HFFc6 (cell line): ENCODE measurements at regions not wholly inside any gene's neighbourhood (a gene's known extent, or its start where the extent isn't known, plus 50 kb on each side); places are given as distances from the start of the nearest gene placed in this dataset.

Source experiments
- DNase-seq: peaks from one replicate; pipeline ENCODE4 v3.0.0-alpha.2; 2018
- H3K27ac Mint-ChIP-seq: 2 replicates; pipeline ENCODE4 v1.8.0; 2020; ENCODE audit warnings: mild to moderate bottlenecking, mixed read lengths
- H3K27me3 Mint-ChIP-seq: 2 replicates; pipeline ENCODE4 v1.8.0; 2021; ENCODE audit warnings: mild to moderate bottlenecking, moderate library complexity, mixed read lengths; ENCODE audit not compliant: insufficient read depth
- H3K36me3 Mint-ChIP-seq: 2 replicates; pipeline ENCODE4 v1.8.0; 2021; ENCODE audit warnings: low read depth, mixed read lengths
- H3K4me1 Mint-ChIP-seq: 2 replicates; pipeline ENCODE4 v1.8.0; 2020; ENCODE audit warnings: low read depth, mixed read lengths
- H3K4me3 Mint-ChIP-seq: 2 replicates; pipeline ENCODE4 v1.8.0; 2020; ENCODE audit warnings: mild to moderate bottlenecking, moderate library complexity, mixed read lengths
- H3K9me3 Mint-ChIP-seq: 2 replicates; pipeline ENCODE4 v1.8.0; 2020; ENCODE audit warnings: mild to moderate bottlenecking, mixed read lengths
- TF ChIP-seq, protein P1 (sequence below): fragments of 200-600 bp; sonication (generic); IDR thresholded peaks from 2 replicates; pipeline ENCODE4 v1.5.0; 2021; ENCODE audit warnings: antibody characterized with exemption, mild to moderate bottlenecking

DNA sequence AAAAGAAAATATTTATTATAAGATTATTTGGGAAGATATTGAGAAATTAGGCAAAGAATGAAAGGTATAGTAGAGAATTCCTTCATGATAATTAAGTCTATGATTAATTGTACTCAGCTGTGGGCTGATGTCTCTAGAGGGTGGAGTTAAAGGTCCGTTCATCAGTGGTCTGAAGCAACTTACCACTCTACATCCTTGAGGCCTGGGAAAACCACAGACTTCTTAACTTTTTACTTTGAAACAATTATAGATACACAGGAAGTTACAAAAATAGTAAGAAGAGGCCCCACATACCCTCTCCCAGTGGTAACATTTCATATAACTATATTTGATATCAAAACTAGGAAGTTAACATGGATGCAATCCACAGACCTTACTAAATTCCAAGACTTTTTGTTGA is 167.0 kb upstream of the NECTIN1 start:
- TF ChIP-seq, protein P1, sequence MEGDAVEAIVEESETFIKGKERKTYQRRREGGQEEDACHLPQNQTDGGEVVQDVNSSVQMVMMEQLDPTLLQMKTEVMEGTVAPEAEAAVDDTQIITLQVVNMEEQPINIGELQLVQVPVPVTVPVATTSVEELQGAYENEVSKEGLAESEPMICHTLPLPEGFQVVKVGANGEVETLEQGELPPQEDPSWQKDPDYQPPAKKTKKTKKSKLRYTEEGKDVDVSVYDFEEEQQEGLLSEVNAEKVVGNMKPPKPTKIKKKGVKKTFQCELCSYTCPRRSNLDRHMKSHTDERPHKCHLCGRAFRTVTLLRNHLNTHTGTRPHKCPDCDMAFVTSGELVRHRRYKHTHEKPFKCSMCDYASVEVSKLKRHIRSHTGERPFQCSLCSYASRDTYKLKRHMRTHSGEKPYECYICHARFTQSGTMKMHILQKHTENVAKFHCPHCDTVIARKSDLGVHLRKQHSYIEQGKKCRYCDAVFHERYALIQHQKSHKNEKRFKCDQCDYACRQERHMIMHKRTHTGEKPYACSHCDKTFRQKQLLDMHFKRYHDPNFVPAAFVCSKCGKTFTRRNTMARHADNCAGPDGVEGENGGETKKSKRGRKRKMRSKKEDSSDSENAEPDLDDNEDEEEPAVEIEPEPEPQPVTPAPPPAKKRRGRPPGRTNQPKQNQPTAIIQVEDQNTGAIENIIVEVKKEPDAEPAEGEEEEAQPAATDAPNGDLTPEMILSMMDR: no peak
- Mint-ChIP-seq H3K27ac (no peak overlapping the region), H3K9me3 (no peaks in the 10 kb centered on the region), H3K4me3 (no peak overlapping the region), H3K4me1 (no peaks in the 10 kb centered on the region), H3K27me3 (peaks cover 27% of the 10 kb centered on the region), H3K36me3 (no peaks in the 10 kb centered on the region)
- no peak for DNase-seq

GRCh38 chr11:119894916-119895315 is 165.9 kb upstream of the NECTIN1 start:
- TF ChIP-seq, protein P1: no peak
- Mint-ChIP-seq H3K27ac (no peak overlapping the region), H3K27me3 (peaks cover 22% of the 10 kb centered on the region), H3K36me3 (no peaks in the 10 kb centered on the region), H3K4me1 (no peaks in the 10 kb centered on the region), H3K4me3 (no peak overlapping the region), H3K9me3 (no peaks in the 10 kb centered on the region)
- DNase-seq: no peak

GRCh38 chr11:119892311-119892808 is 163.4 kb upstream of the NECTIN1 start:
- Mint-ChIP-seq H3K36me3 (no peaks in the 10 kb centered on the region), H3K9me3 (no peaks in the 10 kb centered on the region), H3K4me1 (no peaks in the 10 kb centered on the region), H3K4me3 (no peak overlapping the region), H3K27ac (no peak overlapping the region), H3K27me3 (peaks cover 33% of the 10 kb centered on the region)
- TF ChIP-seq, protein P1: no peak
- no peak for DNase-seq

- H3K36me3 Mint-ChIP-seq: no peaks in the 10 kb centered on the region
- no peak for DNase-seq
- H3K27ac Mint-ChIP-seq: no peak overlapping the region
- H3K4me1 Mint-ChIP-seq: no peaks in the 10 kb centered on the region
- TF ChIP-seq, protein P1: no peak
- no peak overlapping the region for H3K4me3 Mint-ChIP-seq
- H3K27me3 Mint-ChIP-seq: peaks cover 35% of the 10 kb centered on the region
- H3K9me3 Mint-ChIP-seq: no peaks in the 10 kb centered on the region
Observed at GRCh38 chr11:119891055-119891768, 162.2 kb upstream of the NECTIN1 start.

GRCh38 chr11:119890466-119890865 is 161.5 kb upstream of the NECTIN1 start:
- no peak overlapping the region for H3K27ac Mint-ChIP-seq
- H3K27me3 Mint-ChIP-seq: peaks cover 36% of the 10 kb centered on the region
- no peaks in the 10 kb centered on the region for H3K9me3 Mint-ChIP-seq
- no peaks in the 10 kb centered on the region for H3K4me1 Mint-ChIP-seq
- no peaks in the 10 kb centered on the region for H3K36me3 Mint-ChIP-seq
- no peak overlapping the region for H3K4me3 Mint-ChIP-seq
- no peak for DNase-seq
- TF ChIP-seq, protein P1: no peak
